Thyroid gland (tissue), 4 donors: ENCODE measurements at regions not wholly inside any gene's neighbourhood (a gene's known extent, or its start where the extent isn't known, plus 50 kb on each side); places are given as distances from the start of the nearest gene placed in this dataset.

Experiments used
- POLR2A ChIP-seq, 2 donors: fragments of 450-650 bp; IDR thresholded peaks; one replicate each; pipeline ENCODE4 v1.6.1; 2017; ENCODE audit warnings: antibody characterized with exemption in 2 of 2, mild to moderate bottlenecking in 2 of 2, moderate library complexity in 1 of 2
- TF ChIP-seq, protein P1 (sequence below), 6 experiments: fragments of 200-600 bp in 3 of 6; fragments of 450-650 bp in 3 of 6; sonication (generic) in 3 of 6; IDR thresholded peaks; one replicate each; pipeline ENCODE4 v1.5.1; 2016 to 2019; ENCODE audit warnings: antibody characterized with exemption in 6 of 6, mild to moderate bottlenecking in 2 of 6, inconsistent platforms in 1 of 6, moderate library complexity in 1 of 6

DNA sequence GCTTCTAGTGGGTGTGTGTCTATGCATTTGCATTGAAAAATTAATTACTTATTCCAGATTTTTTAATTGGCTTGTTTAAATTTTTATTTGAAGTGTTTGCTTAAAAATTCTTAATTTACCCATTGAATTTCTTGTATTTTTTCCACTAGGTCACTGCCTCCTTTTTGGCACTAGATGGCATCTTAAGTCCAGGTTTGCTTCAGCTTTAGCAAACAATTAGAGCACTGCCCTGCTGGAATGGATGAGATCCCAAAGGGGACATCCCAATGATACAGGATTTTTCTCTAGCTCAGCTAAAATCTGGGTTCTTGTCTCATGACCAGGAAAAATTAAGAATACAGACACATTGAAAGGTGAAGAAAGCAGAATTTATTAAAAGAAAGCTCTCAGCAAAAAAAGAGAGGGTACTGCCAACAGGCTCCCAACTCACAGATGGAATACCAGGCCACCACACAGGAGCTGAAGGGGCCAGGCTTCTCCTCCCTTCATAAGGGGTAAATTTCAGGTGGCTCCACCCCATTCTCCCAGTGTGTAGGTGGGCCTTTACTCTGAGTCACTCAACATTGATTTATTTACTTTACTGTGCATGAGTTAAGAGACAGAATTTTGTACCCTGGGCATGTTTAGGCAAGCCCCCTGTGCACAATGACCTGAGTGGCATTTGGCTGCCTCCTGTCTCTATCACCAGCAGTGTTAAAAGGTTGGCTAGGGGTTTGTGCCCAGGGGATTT, 532.4 kb downstream of the ANXA1 start:
- TF ChIP-seq, protein P1, sequence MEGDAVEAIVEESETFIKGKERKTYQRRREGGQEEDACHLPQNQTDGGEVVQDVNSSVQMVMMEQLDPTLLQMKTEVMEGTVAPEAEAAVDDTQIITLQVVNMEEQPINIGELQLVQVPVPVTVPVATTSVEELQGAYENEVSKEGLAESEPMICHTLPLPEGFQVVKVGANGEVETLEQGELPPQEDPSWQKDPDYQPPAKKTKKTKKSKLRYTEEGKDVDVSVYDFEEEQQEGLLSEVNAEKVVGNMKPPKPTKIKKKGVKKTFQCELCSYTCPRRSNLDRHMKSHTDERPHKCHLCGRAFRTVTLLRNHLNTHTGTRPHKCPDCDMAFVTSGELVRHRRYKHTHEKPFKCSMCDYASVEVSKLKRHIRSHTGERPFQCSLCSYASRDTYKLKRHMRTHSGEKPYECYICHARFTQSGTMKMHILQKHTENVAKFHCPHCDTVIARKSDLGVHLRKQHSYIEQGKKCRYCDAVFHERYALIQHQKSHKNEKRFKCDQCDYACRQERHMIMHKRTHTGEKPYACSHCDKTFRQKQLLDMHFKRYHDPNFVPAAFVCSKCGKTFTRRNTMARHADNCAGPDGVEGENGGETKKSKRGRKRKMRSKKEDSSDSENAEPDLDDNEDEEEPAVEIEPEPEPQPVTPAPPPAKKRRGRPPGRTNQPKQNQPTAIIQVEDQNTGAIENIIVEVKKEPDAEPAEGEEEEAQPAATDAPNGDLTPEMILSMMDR (IDR thresholded peaks at IDR 0.05) = peak in 1 of 6 experiments; percentile 30
- TF ChIP-seq POLR2A (IDR thresholded peaks at IDR 0.05) = no peak
